ENCODE measurements at regions not wholly inside any gene's neighbourhood (a gene's known extent, or its start where the extent isn't known, plus 50 kb on each side); places are given as distances from the start of the nearest gene placed in this dataset.

GRCh38 chr20:39703357-39703756, 741.2 kb downstream of the DHX35 start (continued):
- peak; percentile 68; the same call in 1 of the 2 replicates for TF ChIP-seq ZNF202 (tag by site-specific recombination; IDR thresholded peaks at IDR 0.05; ENCODE audit: borderline replicate concordance)
- peak; percentile 30 for TF ChIP-seq ZNF510 (tag by site-specific recombination; IDR thresholded peaks at IDR 0.05; ENCODE audit: insufficient replicate concordance)
- peak; percentile 52; the same call in 1 of the 2 replicates for TF ChIP-seq ZNF791 (tag by site-specific recombination; IDR thresholded peaks at IDR 0.05)
- peak; percentile 41; the same call in 1 of the 2 replicates for TF ChIP-seq ZNF292 (tag by site-specific recombination; IDR thresholded peaks at IDR 0.05; ENCODE audit: borderline replicate concordance, low read depth)
- TF ChIP-seq ZNF138 (tag by site-specific recombination; IDR thresholded peaks at IDR 0.05; ENCODE audit: borderline replicate concordance) = 0 out of 2 replicates have a peak, but pooled peaks have one; percentile 15
- peak; percentile 53; the same call in 1 of the 2 replicates for TF ChIP-seq ZXDB (tag by site-specific recombination; IDR thresholded peaks at IDR 0.05)

- CTCF ChIA-PET = interaction anchor here (0.6 kb wide), 1 partner anchor 653 kb away, joined by 3 read pairs; no protein-coding TSS in a partner anchor
- H3K27ac ChIP-seq (ENCODE audit: extremely low read depth, low read depth, low read length) = no peak overlapping the region
- POLR2A ChIA-PET = no interaction called here
- H3K9me3 ChIP-seq (ENCODE audit: control insufficient read depth, insufficient read depth, low read depth, low read length) = no peaks in the 10 kb centered on the region
- TF ChIP-seq ZSCAN16 (tag by site-specific recombination; IDR thresholded peaks at IDR 0.05) = no peak
- no peak for TF ChIP-seq ZNF544 (tag by site-specific recombination; IDR thresholded peaks at IDR 0.05)
- TF ChIP-seq BCL6B (tag by site-specific recombination; IDR thresholded peaks at IDR 0.05) = no peak
- TF ChIP-seq HOXC10 (CRISPR knock-in tag; IDR thresholded peaks at IDR 0.05) = no peak
- TF ChIP-seq ZNF704 (tag by site-specific recombination; IDR thresholded peaks at IDR 0.05) = no peak
- no peak for TF ChIP-seq FEZF1 (tag by site-specific recombination; IDR thresholded peaks at IDR 0.05)
- no peak for TF ChIP-seq PRDM4 (tag by site-specific recombination; IDR thresholded peaks at IDR 0.05)
- TF ChIP-seq ZBTB1 (tag by site-specific recombination; IDR thresholded peaks at IDR 0.05) = no peak
- TF ChIP-seq ZNF335 (tag by site-specific recombination; conservative IDR thresholded peaks at IDR 0.05) = no peak
- no peak for TF ChIP-seq ZNF133 (tag by site-specific recombination; IDR thresholded peaks at IDR 0.05)
- no peak for TF ChIP-seq ZNF148 (tag by site-specific recombination; IDR thresholded peaks at IDR 0.05; ENCODE audit: borderline replicate concordance)
- TF ChIP-seq ZNF223 (tag by site-specific recombination; IDR thresholded peaks at IDR 0.05) = no peak
- no peak for TF ChIP-seq ZNF548 (tag by site-specific recombination; IDR thresholded peaks at IDR 0.05)
- H3K36me3 ChIP-seq (ENCODE audit: control insufficient read depth in 2 of 2, insufficient read depth in 1 of 2, low read length in 2 of 2) = no peaks in the 10 kb centered on the region
- no peak overlapping the region for H3K4me3 ChIP-seq (ENCODE audit: low read depth, low read length)
- no peaks in the 10 kb centered on the region for H3K4me1 ChIP-seq (ENCODE audit: control insufficient read depth, insufficient read depth, low read length)
These were observed 740.7 kb downstream of the DHX35 start for GRCh38 chr20:39702701-39703349.

Data from HEK293 (cell line).